ENCODE measurements at regions not wholly inside any gene's neighbourhood (a gene's known extent, or its start where the extent isn't known, plus 50 kb on each side); places are given as distances from the start of the nearest gene placed in this dataset.

DNA sequence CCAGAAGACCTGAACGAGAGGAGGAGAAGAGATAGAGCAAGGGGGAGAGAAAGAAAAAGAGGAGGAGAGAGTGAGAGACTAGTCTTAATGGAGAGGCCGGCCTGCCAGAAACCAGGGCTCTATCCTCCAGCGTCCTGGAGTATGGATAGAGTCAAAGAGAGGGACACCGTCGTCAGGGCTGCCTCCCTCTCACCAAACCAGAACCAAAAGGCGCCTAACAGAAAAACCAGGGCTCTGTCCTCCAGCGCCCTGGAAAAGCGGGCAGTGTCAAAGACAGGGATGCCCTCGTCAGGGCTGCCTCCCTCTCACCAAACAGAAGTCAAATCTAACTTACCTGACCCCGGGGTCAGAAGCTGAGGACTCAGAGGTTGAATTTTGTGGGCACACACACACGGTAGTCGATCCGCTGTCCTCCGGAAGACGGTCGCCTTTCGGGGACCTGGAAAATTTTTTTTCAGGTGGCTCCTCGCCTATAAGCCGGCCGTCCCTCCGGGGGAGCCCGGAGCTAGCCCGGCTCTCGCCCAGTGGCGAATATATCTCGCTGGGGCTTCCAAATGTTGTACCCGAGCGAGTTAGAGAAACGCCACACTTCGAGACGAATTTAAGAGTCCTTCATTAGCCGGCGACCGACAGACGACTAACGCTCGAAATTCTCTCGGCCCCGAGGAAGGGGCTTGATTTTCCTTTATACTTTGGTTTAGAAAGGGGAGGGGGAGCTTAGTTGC, 148.2 kb downstream of the TRIM27 start:
- TF ChIP-seq, protein P1, sequence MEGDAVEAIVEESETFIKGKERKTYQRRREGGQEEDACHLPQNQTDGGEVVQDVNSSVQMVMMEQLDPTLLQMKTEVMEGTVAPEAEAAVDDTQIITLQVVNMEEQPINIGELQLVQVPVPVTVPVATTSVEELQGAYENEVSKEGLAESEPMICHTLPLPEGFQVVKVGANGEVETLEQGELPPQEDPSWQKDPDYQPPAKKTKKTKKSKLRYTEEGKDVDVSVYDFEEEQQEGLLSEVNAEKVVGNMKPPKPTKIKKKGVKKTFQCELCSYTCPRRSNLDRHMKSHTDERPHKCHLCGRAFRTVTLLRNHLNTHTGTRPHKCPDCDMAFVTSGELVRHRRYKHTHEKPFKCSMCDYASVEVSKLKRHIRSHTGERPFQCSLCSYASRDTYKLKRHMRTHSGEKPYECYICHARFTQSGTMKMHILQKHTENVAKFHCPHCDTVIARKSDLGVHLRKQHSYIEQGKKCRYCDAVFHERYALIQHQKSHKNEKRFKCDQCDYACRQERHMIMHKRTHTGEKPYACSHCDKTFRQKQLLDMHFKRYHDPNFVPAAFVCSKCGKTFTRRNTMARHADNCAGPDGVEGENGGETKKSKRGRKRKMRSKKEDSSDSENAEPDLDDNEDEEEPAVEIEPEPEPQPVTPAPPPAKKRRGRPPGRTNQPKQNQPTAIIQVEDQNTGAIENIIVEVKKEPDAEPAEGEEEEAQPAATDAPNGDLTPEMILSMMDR (IDR thresholded peaks at IDR 0.05 in 8 of 11, conservative IDR thresholded peaks at IDR 0.05 in 3 of 11), result no peak
- no peak for TF ChIP-seq POLR2AphosphoS5 (IDR thresholded peaks at IDR 0.05)
- no peak for TF ChIP-seq POLR2A (IDR thresholded peaks at IDR 0.05)
- H3K4me1 ChIP-seq, result no peaks in the 10 kb centered on the region
- peaks cover 0 to 45% (median 0%) of the 10 kb centered on the region in 8 donors for H3K9me3 ChIP-seq
- H3K4me3 ChIP-seq, result no peak overlapping the region
- WGBS, 5 donors, result 3 to 7% (median 5%) methylated on average over 39 of the region's 39 CpGs
- H3K27ac ChIP-seq, result no peak overlapping the region
- H3K36me3 ChIP-seq, result no peaks in the 10 kb centered on the region
- no peak for DNase-seq
- intact Hi-C loops (cut with DNase I; ENCODE audit: low total_unique reads), result no loop called here
- peaks cover 6 to 100% (median 99%) of the 10 kb centered on the region in 7 donors for H3K27me3 ChIP-seq (replicated peaks in 1 of 7)

DNA sequence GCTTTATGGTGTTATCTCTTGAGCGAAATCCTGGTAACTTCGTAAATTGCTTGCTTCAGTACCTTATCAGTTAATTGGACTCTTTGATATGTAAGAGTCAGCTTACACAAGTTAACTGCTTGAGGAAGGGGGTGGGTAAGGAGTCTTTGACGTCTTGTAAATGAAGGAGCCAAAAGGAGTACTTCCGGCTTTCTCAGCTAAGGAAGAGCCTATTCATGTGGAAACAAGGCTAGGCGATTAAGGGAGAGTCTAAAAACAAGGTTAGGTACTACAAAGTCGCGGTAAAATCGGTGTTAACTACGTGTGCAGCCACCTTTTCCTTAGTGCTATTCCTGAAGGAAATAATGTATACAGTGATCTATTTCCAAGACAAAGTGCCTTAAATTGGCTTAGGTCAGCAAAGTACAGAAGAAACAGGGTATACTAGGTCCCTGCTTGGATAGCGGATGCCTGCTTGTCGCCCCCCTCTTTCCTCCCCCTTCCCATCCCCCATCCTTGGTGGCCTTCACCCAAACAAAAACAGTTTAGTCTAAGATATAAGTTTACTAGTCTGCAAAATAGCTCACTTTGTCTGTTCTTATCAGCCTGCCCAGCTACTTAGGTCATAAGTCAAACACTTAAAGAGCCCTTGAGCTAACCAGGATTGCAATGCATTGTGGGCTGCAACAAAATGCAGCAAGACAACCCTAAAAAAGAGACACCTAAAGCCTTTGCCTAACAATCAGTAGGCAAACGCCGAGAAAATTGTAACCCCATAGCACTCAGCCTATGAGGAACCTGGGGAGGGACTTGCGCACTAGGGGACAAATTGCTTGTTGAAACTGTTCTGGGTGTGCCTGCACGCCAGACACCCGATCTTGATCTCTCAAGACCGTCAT, 147.3 kb downstream of the TRIM27 start:
- Histone ChIP-seq H3K9me3 (peaks cover 0 to 47% (median 0%) of the 10 kb centered on the region in 8 donors), H3K27me3 (replicated peaks in 1 of 7) (peaks cover 6 to 100% (median 97%) of the 10 kb centered on the region in 7 donors), H3K27ac (no peak overlapping the region), H3K4me1 (peaks cover 0 to 3% (median under 1%) of the 10 kb centered on the region in 6 donors), H3K36me3 (no peaks in the 10 kb centered on the region), H3K4me3 (no peak overlapping the region)
- intact Hi-C loops (cut with DNase I; ENCODE audit: low total_unique reads), result no loop called here
- 4 to 9% (median 7%) methylated on average over 17 of the region's 17 CpGs for WGBS, 5 donors
- no peak for DNase-seq
- no peak for TF ChIP-seq POLR2A (IDR thresholded peaks at IDR 0.05)
- no peak for TF ChIP-seq POLR2AphosphoS5 (IDR thresholded peaks at IDR 0.05)
- TF ChIP-seq, protein P1 (IDR thresholded peaks at IDR 0.05 in 8 of 11, conservative IDR thresholded peaks at IDR 0.05 in 3 of 11), result no peak

DNA sequence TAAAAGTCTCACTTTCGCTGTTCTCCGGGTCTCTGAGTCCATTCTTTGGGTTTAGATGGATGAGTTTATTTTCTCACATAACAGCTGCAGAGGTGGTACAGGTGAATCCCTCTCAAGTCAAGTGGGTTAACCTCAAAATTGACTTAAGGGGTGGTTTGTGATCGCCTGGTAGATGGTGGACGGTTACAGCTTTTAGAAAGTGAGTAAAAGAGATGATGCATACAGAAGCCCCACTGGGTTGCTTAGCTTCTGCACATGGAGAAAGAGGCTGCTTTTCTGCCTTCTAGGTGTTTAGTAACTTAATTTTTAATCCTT, 146.7 kb downstream of the TRIM27 start:
- Histone ChIP-seq H3K36me3 (no peaks in the 10 kb centered on the region), H3K9me3 (peaks cover 0 to 51% (median 0%) of the 10 kb centered on the region in 8 donors), H3K27me3 (replicated peaks in 1 of 7) (peaks cover 6 to 100% (median 97%) of the 10 kb centered on the region in 7 donors), H3K4me1 (peaks cover 0 to 9% (median 5%) of the 10 kb centered on the region in 6 donors), H3K4me3 (no peak overlapping the region), H3K27ac (no peak overlapping the region)
- no peak for DNase-seq
- intact Hi-C loops (cut with DNase I; ENCODE audit: low total_unique reads), result no loop called here
- 6 to 17% (median 7%) methylated on average over 4 of the region's 4 CpGs for WGBS, 5 donors
- TF ChIP-seq POLR2AphosphoS5 (IDR thresholded peaks at IDR 0.05), result no peak
- no peak for TF ChIP-seq POLR2A (IDR thresholded peaks at IDR 0.05)
- TF ChIP-seq, protein P1 (IDR thresholded peaks at IDR 0.05 in 8 of 11, conservative IDR thresholded peaks at IDR 0.05 in 3 of 11), result no peak
